ENCODE measurements at regions not wholly inside any gene's neighbourhood (a gene's known extent, or its start where the extent isn't known, plus 50 kb on each side); places are given as distances from the start of the nearest gene placed in this dataset.

- TF ChIP-seq CTCF (IDR thresholded peaks at IDR 0.05; ENCODE audit: insufficient read depth, low read length) (no peak), POLR2AphosphoS5 (IDR thresholded peaks at IDR 0.05; ENCODE audit: low read depth) (no peak), REST (IDR thresholded peaks at IDR 0.05; ENCODE audit: insufficient replicate concordance, low read depth) (no peak), SPI1 (IDR thresholded peaks at IDR 0.05; ENCODE audit: borderline replicate concordance, low read depth) (no peak), GABPA (IDR thresholded peaks at IDR 0.05; ENCODE audit: low read depth) (no peak)
Observed at GRCh38 chr20:22369100-22369499, 215.3 kb downstream of the FOXA2 start.

All from HL-60 (cell line).